ENCODE measurements at regions not wholly inside any gene's neighbourhood (a gene's known extent, or its start where the extent isn't known, plus 50 kb on each side); places are given as distances from the start of the nearest gene placed in this dataset.

- Histone ChIP-seq H3K9ac (ENCODE audit: low read length) (no peak overlapping the region), H3K27ac (ENCODE audit: low read depth, low read length) (no peak overlapping the region), H3K36me3 (ENCODE audit: insufficient read depth, low read length) (no peaks in the 10 kb centered on the region), H3K27me3 (ENCODE audit: control insufficient read depth in 1 of 2, insufficient read depth in 2 of 2, low read length in 2 of 2) (no peaks in the 10 kb centered on the region), H3K4me1 (ENCODE audit: insufficient read depth, low read length) (no peaks in the 10 kb centered on the region), H3K9me3 (ENCODE audit: low read length) (no peaks in the 10 kb centered on the region), H3K4me3 (ENCODE audit: low read depth in 1 of 2, low read length in 2 of 2) (no peak overlapping the region)
Observed at GRCh38 chr5:54733101-54733500, 215.5 kb downstream of the SNX18 start.

GRCh38 chr5:54732108-54732507, 214.5 kb downstream of the SNX18 start:
- Histone ChIP-seq H3K9ac (ENCODE audit: low read length) (no peak overlapping the region), H3K27ac (ENCODE audit: low read depth, low read length) (no peak overlapping the region), H3K4me3 (ENCODE audit: low read depth in 1 of 2, low read length in 2 of 2) (no peak overlapping the region), H3K27me3 (ENCODE audit: control insufficient read depth in 1 of 2, insufficient read depth in 2 of 2, low read length in 2 of 2) (no peaks in the 10 kb centered on the region), H3K9me3 (ENCODE audit: low read length) (no peaks in the 10 kb centered on the region), H3K36me3 (ENCODE audit: insufficient read depth, low read length) (no peaks in the 10 kb centered on the region), H3K4me1 (ENCODE audit: insufficient read depth, low read length) (no peaks in the 10 kb centered on the region)

GRCh38 chr5:54728588-54728915, 211.0 kb downstream of the SNX18 start:
- H3K36me3 ChIP-seq (ENCODE audit: insufficient read depth, low read length) = no peaks in the 10 kb centered on the region

GRCh38 chr5:54727874-54728587, 210.5 kb downstream of the SNX18 start:
- Histone ChIP-seq H3K27me3 (ENCODE audit: control insufficient read depth in 1 of 2, insufficient read depth in 2 of 2, low read length in 2 of 2) (no peaks in the 10 kb centered on the region), H3K9me3 (ENCODE audit: low read length) (no peaks in the 10 kb centered on the region), H3K9ac (ENCODE audit: low read length) (no peak overlapping the region), H3K27ac (ENCODE audit: low read depth, low read length) (no peak overlapping the region), H3K4me3 (ENCODE audit: low read depth in 1 of 2, low read length in 2 of 2) (no peak overlapping the region), H3K36me3 (ENCODE audit: insufficient read depth, low read length) (no peaks in the 10 kb centered on the region), H3K4me1 (ENCODE audit: insufficient read depth, low read length) (no peaks in the 10 kb centered on the region)

More at GRCh38 chr5:54728588-54728915, 211.0 kb downstream of the SNX18 start:
- Histone ChIP-seq H3K27me3 (ENCODE audit: control insufficient read depth in 1 of 2, insufficient read depth in 2 of 2, low read length in 2 of 2) (no peaks in the 10 kb centered on the region), H3K27ac (ENCODE audit: low read depth, low read length) (no peak overlapping the region), H3K9me3 (ENCODE audit: low read length) (no peaks in the 10 kb centered on the region), H3K4me1 (ENCODE audit: insufficient read depth, low read length) (no peaks in the 10 kb centered on the region), H3K9ac (ENCODE audit: low read length) (no peak overlapping the region), H3K4me3 (ENCODE audit: low read depth in 1 of 2, low read length in 2 of 2) (no peak overlapping the region)

DNA sequence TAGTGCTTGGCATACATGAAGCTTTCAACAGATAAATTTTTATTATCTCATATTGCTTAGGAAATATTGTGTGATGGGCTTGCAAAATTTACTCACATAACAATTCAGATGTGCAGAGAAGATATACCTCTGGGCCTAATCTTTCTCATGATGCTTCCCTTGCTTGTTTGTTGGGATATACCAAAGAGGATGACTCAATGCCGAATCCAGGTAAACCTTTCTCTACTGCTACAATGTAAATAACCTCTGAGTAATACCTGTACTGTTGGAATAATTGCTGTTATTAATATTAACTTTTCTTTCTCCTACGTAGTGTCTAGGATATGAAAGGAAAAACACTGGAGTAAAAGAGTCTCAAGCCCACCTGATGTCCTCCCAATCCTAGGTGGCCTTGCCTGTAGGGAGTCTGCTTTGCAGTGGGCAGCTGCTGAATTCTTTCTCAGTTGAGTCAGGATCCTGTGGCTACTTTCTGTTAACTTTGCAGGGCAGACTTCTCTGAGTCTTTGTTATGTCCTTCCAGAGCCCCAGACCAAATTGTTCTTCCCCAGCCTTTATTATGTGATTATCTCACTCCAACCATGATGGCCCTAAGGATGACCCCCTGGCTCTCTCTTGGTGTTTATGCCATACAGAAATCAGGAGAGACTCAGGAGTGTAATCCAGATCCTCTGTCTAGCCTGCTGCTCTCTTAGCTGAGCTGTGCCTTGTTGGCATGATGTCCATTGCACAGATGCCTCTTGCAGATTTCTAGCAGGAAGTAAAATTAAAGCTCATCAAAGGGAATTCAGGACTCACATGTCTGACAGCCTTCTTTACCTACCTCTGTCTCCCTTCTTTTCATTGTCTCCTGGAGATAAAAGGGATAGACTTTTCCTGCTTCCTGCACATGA, 208.1 kb downstream of the SNX18 start:
- peaks cover 12% of the 10 kb centered on the region for H3K4me1 ChIP-seq (ENCODE audit: insufficient read depth, low read length)
- H3K27ac ChIP-seq (ENCODE audit: low read depth, low read length) = no peak overlapping the region
- H3K27me3 ChIP-seq (ENCODE audit: control insufficient read depth in 1 of 2, insufficient read depth in 2 of 2, low read length in 2 of 2) = no peaks in the 10 kb centered on the region
- H3K9ac ChIP-seq (ENCODE audit: low read length) = no peak overlapping the region
- H3K9me3 ChIP-seq (ENCODE audit: low read length) = no peaks in the 10 kb centered on the region
- no peaks in the 10 kb centered on the region for H3K36me3 ChIP-seq (ENCODE audit: insufficient read depth, low read length)
- H3K4me3 ChIP-seq (ENCODE audit: low read depth in 1 of 2, low read length in 2 of 2) = no peak overlapping the region

- peaks cover 24% of the 10 kb centered on the region for H3K4me1 ChIP-seq (ENCODE audit: insufficient read depth, low read length)
- H3K9me3 ChIP-seq (ENCODE audit: low read length) = no peaks in the 10 kb centered on the region
- H3K4me3 ChIP-seq (ENCODE audit: low read depth in 1 of 2, low read length in 2 of 2) = no peak overlapping the region
- no peak overlapping the region for H3K9ac ChIP-seq (ENCODE audit: low read length)
- no peaks in the 10 kb centered on the region for H3K27me3 ChIP-seq (ENCODE audit: control insufficient read depth in 1 of 2, insufficient read depth in 2 of 2, low read length in 2 of 2)
- H3K27ac ChIP-seq (ENCODE audit: low read depth, low read length) = no peak overlapping the region
- no peaks in the 10 kb centered on the region for H3K36me3 ChIP-seq (ENCODE audit: insufficient read depth, low read length)
Observed at GRCh38 chr5:54722846-54723433, 205.4 kb downstream of the SNX18 start.

GRCh38 chr5:54721951-54722654, 204.5 kb downstream of the SNX18 start:
- Histone ChIP-seq H3K27me3 (ENCODE audit: control insufficient read depth in 1 of 2, insufficient read depth in 2 of 2, low read length in 2 of 2) (no peaks in the 10 kb centered on the region), H3K9me3 (ENCODE audit: low read length) (no peaks in the 10 kb centered on the region), H3K9ac (ENCODE audit: low read length) (no peak overlapping the region), H3K27ac (ENCODE audit: low read depth, low read length) (no peak overlapping the region), H3K4me3 (ENCODE audit: low read depth in 1 of 2, low read length in 2 of 2) (no peak overlapping the region), H3K36me3 (ENCODE audit: insufficient read depth, low read length) (no peaks in the 10 kb centered on the region), H3K4me1 (ENCODE audit: insufficient read depth, low read length) (peaks cover 24% of the 10 kb centered on the region)

DNA sequence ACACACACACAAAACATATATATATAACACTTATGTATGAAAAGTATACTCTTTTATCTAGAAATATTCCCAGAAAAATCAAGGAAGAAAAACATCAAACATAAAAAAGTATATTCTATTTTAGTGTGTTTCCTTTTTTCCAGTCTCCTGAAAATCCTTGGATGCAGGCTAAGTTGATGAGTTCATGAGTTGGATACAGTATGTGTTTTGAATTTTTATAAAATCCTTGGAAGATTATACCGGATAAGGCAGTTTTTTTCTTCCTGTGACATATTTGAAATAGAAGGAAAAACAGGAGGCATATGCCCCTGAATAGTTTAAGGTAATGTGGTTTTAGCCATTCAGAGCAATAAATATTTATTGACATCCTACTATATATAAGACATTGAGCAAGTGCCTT, 203.6 kb downstream of the SNX18 start:
- no peak overlapping the region for H3K27ac ChIP-seq (ENCODE audit: low read depth, low read length)

DNA sequence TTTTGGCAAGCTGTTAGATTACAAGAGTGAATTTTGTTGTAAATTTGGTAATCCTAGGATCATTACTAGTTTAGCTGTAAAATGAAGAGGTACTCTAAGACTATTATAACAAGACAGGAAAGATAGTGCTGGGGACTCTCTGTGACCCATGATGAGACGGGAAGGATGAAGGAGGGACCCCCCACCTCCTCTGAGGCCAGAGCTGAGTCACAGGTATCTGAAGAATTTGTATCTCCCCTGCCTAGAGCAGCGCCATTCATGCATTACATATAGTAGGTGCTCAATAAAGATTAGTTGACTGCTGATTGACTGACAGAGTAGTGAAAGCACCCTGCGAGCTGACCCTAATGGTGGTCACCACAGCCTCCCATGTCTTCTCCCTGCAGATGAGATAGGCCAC, 202.8 kb downstream of the SNX18 start:
- Histone ChIP-seq H3K9ac (ENCODE audit: low read length) (no peak overlapping the region), H3K4me3 (ENCODE audit: low read depth in 1 of 2, low read length in 2 of 2) (no peak overlapping the region), H3K27ac (ENCODE audit: low read depth, low read length) (no peak overlapping the region)

More for the DNA sequence above, 203.6 kb downstream of the SNX18 start:
- H3K36me3 ChIP-seq (ENCODE audit: insufficient read depth, low read length) = no peaks in the 10 kb centered on the region
- no peak overlapping the region for H3K9ac ChIP-seq (ENCODE audit: low read length)
- no peak overlapping the region for H3K4me3 ChIP-seq (ENCODE audit: low read depth in 1 of 2, low read length in 2 of 2)
- peaks cover 24% of the 10 kb centered on the region for H3K4me1 ChIP-seq (ENCODE audit: insufficient read depth, low read length)
- no peaks in the 10 kb centered on the region for H3K27me3 ChIP-seq (ENCODE audit: control insufficient read depth in 1 of 2, insufficient read depth in 2 of 2, low read length in 2 of 2)
- no peaks in the 10 kb centered on the region for H3K9me3 ChIP-seq (ENCODE audit: low read length)

GRCh38 chr5:54719384-54720283, 202.1 kb downstream of the SNX18 start:
- Histone ChIP-seq H3K4me1 (ENCODE audit: insufficient read depth, low read length) (peaks cover 24% of the 10 kb centered on the region), H3K27ac (ENCODE audit: low read depth, low read length) (no peak overlapping the region), H3K9ac (ENCODE audit: low read length) (no peak overlapping the region), H3K9me3 (ENCODE audit: low read length) (no peaks in the 10 kb centered on the region), H3K36me3 (ENCODE audit: insufficient read depth, low read length) (no peaks in the 10 kb centered on the region), H3K4me3 (ENCODE audit: low read depth in 1 of 2, low read length in 2 of 2) (no peak overlapping the region), H3K27me3 (ENCODE audit: control insufficient read depth in 1 of 2, insufficient read depth in 2 of 2, low read length in 2 of 2) (no peaks in the 10 kb centered on the region)

More for the DNA sequence above, 202.8 kb downstream of the SNX18 start:
- H3K27me3 ChIP-seq (ENCODE audit: control insufficient read depth in 1 of 2, insufficient read depth in 2 of 2, low read length in 2 of 2) = no peaks in the 10 kb centered on the region
- peaks cover 24% of the 10 kb centered on the region for H3K4me1 ChIP-seq (ENCODE audit: insufficient read depth, low read length)
- H3K9me3 ChIP-seq (ENCODE audit: low read length) = no peaks in the 10 kb centered on the region
- H3K36me3 ChIP-seq (ENCODE audit: insufficient read depth, low read length) = no peaks in the 10 kb centered on the region

Data from muscle layer of colon (tissue), 2 donors.